AG04450 (cell line): ENCODE measurements at regions not wholly inside any gene's neighbourhood (a gene's known extent, or its start where the extent isn't known, plus 50 kb on each side); places are given as distances from the start of the nearest gene placed in this dataset.

Source experiments
- CTCF ChIA-PET: fragments of 300-600, 350-600 bp; formaldehyde crosslinking; extraction: SDS; loops from one replicate; lab custom pipeline; 2022; ENCODE audit warnings: antibody characterized with exemption, inconsistent platforms; lab: Charles Lee
- POLR2A ChIA-PET: fragments of 350-600 bp; formaldehyde crosslinking; extraction: SDS; loops from one replicate; lab custom pipeline; 2021; ENCODE audit warnings: antibody characterized with exemption, inconsistent platforms; lab: Yijun Ruan, JAX
- DNase-seq: peaks from one replicate; pipeline ENCODE4 v3.0.0-alpha.2; 2011; ENCODE audit warnings: low read depth, low spot score
- H3K27ac ChIP-seq: one replicate; pipeline ENCODE4 v1.5.1; 2012; ENCODE audit warnings: low read depth, low read length, control low read depth
- H3K27me3 ChIP-seq: one replicate; pipeline ENCODE4 v1.6.0; 2012; ENCODE audit warnings: low read length; ENCODE audit not compliant: control insufficient read depth, insufficient read depth
- H3K4me3 ChIP-seq: 2 replicates; pipeline ENCODE4 v1.5.1; 2011; ENCODE audit warnings: mild to moderate bottlenecking, low read depth, low read length, control low read depth
- H3K9me3 ChIP-seq: 2 replicates; pipeline ENCODE4 v1.5.1; 2012; ENCODE audit warnings: low read length; ENCODE audit not compliant: control insufficient read depth, insufficient read depth
- CTCF ChIP-seq: IDR thresholded peaks from 2 replicates; pipeline ENCODE4 v1.5.1; 2011; ENCODE audit warnings: low read depth, low read length, control low read depth, inconsistent platforms

DNA sequence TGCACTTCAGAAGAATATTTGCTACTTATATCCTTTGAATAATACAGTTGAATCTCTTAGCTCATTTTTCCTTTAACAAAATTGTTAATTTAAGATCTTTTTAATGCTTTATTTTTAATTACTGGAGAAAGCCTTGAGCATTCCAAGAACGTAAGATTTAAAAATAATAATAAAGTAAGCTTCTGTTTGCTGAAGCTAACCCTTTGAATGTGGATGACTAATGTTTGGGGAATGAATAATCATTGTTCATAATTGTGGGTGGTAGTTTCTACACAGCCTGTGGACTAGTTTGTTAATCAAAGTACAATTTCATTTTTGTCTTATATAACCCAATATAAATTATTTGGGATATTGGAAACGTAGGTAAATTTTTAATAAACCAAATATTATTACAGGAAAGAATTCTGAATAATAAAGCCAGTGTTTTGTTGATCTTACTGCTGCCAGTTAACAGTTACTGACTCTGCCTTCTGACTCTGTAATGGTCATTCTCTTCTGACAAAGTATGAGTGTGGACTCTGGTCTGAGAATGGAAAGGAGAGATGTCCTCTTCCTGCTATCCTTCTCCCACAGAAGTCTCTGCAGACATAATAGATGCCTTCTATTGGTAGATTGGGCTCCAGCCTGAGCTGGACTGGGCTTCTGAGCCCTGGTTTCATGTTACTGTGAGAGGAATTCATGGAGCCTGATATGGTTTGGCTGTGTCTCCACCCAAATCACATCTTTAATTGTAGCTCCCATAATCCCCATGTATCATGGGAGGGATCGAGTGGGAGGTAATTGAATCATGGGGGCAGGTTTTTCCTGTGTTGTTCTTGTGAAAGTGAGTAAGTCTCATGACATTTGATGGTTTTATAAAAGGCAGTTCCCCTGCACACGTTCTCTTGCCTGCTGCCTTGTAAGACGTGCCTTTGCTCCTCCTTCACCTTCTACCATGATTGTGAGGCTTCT lies 292.7 kb upstream of the SLC39A10 start:
- TF ChIP-seq CTCF: no peak
- Histone ChIP-seq H3K4me3 (no peak overlapping the region), H3K27me3 (no peaks in the 10 kb centered on the region), H3K9me3 (peaks cover 4% of the 10 kb centered on the region; the same call in 1 of the 2 replicates), H3K27ac (peak overlapping the region; percentile 71)
- no peak for DNase-seq
- ChIA-PET POLR2A (interaction anchor here (0.5 to 1.1 kb wide), 4 partner anchors 156 to 972 kb away, joined by 3 to 8 read pairs (median 4); partner anchors contain the start of gene SLC39A10), CTCF (interaction anchor here (0.7 to 1.8 kb wide), 3 partner anchors 292 to 296 kb away, joined by 3 to 9 read pairs (median 4); partner anchors contain the start of gene SLC39A10)

- Histone ChIP-seq H3K27me3 (no peaks in the 10 kb centered on the region), H3K9me3 (peaks cover 4% of the 10 kb centered on the region; the same call in 1 of the 2 replicates), H3K4me3 (no peak overlapping the region), H3K27ac (no peak overlapping the region)
- CTCF ChIA-PET: interaction anchor here (0.7 to 1.8 kb wide), 2 partner anchors 293 to 297 kb away, joined by 4 to 9 read pairs; partner anchors contain the start of gene SLC39A10
- TF ChIP-seq CTCF: no peak
- DNase-seq: peak; percentile 29
- POLR2A ChIA-PET: interaction anchor here (0.6 to 1.1 kb wide), 3 partner anchors 254 to 716 kb away, joined by 3 to 8 read pairs (median 4); partner anchors contain the start of gene SLC39A10
Observed at GRCh38 chr2:195363496-195363895, 293.5 kb upstream of the SLC39A10 start.

- ChIA-PET CTCF (interaction anchor here (1.5 kb wide), 1 partner anchor 296 kb away, joined by 10 read pairs; the partner anchor contains the start of gene SLC39A10), POLR2A (no interaction called here)
- no peak for DNase-seq
- no peak overlapping the region for H3K27ac ChIP-seq
- no peak overlapping the region for H3K4me3 ChIP-seq
- TF ChIP-seq CTCF: no peak
- H3K27me3 ChIP-seq: no peaks in the 10 kb centered on the region
- peaks cover 6% of the 10 kb centered on the region; the same call in 1 of the 2 replicates for H3K9me3 ChIP-seq
Observed at GRCh38 chr2:195360242-195360641, 296.8 kb upstream of the SLC39A10 start.

- DNase-seq: no peak
- POLR2A ChIA-PET: no interaction called here
- CTCF ChIA-PET: interaction anchor here (1.5 to 2.5 kb wide), 2 partner anchors 298 to 301 kb away, joined by 8 to 10 read pairs; partner anchors contain the start of gene SLC39A10
- no peak for TF ChIP-seq CTCF
- Histone ChIP-seq H3K4me3 (no peak overlapping the region), H3K9me3 (peaks cover 2% of the 10 kb centered on the region; the same call in 1 of the 2 replicates), H3K27ac (no peak overlapping the region), H3K27me3 (no peaks in the 10 kb centered on the region)
Observed at GRCh38 chr2:195359043-195359735, 297.8 kb upstream of the SLC39A10 start.
